ENCODE measurements at regions not wholly inside any gene's neighbourhood (a gene's known extent, or its start where the extent isn't known, plus 50 kb on each side); places are given as distances from the start of the nearest gene placed in this dataset.

- TF ChIP-seq RBBP5 (IDR thresholded peaks at IDR 0.05; ENCODE audit: borderline replicate concordance, low read depth, low read length) (0 out of 2 replicates have a peak, but pooled peaks have one; percentile 75), SUZ12 (IDR thresholded peaks at IDR 0.05; ENCODE audit: low read length) (no peak), SP2 (IDR thresholded peaks at IDR 0.05; ENCODE audit: low read length) (no peak), POLR2A (IDR thresholded peaks at IDR 0.05; ENCODE audit: control extremely low read depth in 1 of 2, low read depth in 2 of 2, low read length in 2 of 2) (peak in 1 of 2 experiments; percentile 64; a peak in 2 of 3 replicates), RAD21 (IDR thresholded peaks at IDR 0.05 in 1 of 2, conservative IDR thresholded peaks at IDR 0.05 in 1 of 2; ENCODE audit: low read depth in 2 of 2, low read length in 2 of 2) (peak; percentile 42 to 57), BACH1 (IDR thresholded peaks at IDR 0.05; ENCODE audit: low read length) (peak; percentile 95), CTBP2 (IDR thresholded peaks at IDR 0.05; ENCODE audit: borderline replicate concordance, insufficient read depth, insufficient read length, low read length) (peak; percentile 52), TAF7 (optimal IDR thresholded peaks at IDR 0.05; ENCODE audit: borderline replicate concordance, low read depth, low read length) (peak; percentile 16), EGR1 (IDR thresholded peaks at IDR 0.05; ENCODE audit: borderline replicate concordance, low read depth, low read length) (no peak), JUND (IDR thresholded peaks at IDR 0.05; ENCODE audit: low read length) (peak; percentile 90), HDAC6 (IDR thresholded peaks at IDR 0.05; ENCODE audit: low read depth, low read length) (no peak), TAF1 (IDR thresholded peaks at IDR 0.05; ENCODE audit: low read depth, low read length) (peak; percentile 45; the same call in 1 of the 2 replicates), SIN3A (conservative IDR thresholded peaks at IDR 0.05 in 1 of 2, IDR thresholded peaks at IDR 0.05 in 1 of 2; ENCODE audit: low read depth in 1 of 2, low read length in 2 of 2) (0 out of 4 replicates have a peak, but pooled peaks of 1 of the 2 experiments have one; percentile 43), MAFK (IDR thresholded peaks at IDR 0.05; ENCODE audit: low read depth, low read length) (no peak), NRF1 (IDR thresholded peaks at IDR 0.05; ENCODE audit: low read depth, low read length) (peak; percentile 62), RNF2 (IDR thresholded peaks at IDR 0.05; ENCODE audit: borderline replicate concordance, low read depth, low read length, missing control alignments, poor library complexity, severe bottlenecking) (no peak), PHF8 (conservative IDR thresholded peaks at IDR 0.05; ENCODE audit: low read depth, low read length) (peak; percentile 57), SRF (IDR thresholded peaks at IDR 0.05; ENCODE audit: low read depth, low read length) (no peak), FOSL1 (IDR thresholded peaks at IDR 0.05; ENCODE audit: insufficient read depth, low read depth, low read length) (no peak), CREB1 (IDR thresholded peaks at IDR 0.05) (peak; percentile 72), HDAC2 (IDR thresholded peaks at IDR 0.05; ENCODE audit: borderline replicate concordance in 1 of 2, low read depth in 2 of 2, low read length in 2 of 2) (peak; percentile 96 to 99), KDM4A (IDR thresholded peaks at IDR 0.05; ENCODE audit: low read depth, low read length, severe bottlenecking) (peak; percentile 75)
- TF ChIP-seq, protein P1, sequence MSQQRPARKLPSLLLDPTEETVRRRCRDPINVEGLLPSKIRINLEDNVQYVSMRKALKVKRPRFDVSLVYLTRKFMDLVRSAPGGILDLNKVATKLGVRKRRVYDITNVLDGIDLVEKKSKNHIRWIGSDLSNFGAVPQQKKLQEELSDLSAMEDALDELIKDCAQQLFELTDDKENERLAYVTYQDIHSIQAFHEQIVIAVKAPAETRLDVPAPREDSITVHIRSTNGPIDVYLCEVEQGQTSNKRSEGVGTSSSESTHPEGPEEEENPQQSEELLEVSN (IDR thresholded peaks at IDR 0.05): peak; percentile 75
These were observed 116.6 kb upstream of the GRK3 start (continued) for GRCh38 chr22:25447686-25448434.

Measured in H1 (cell line).